Esophagus (tissue), 2 donors: ENCODE measurements at regions not wholly inside any gene's neighbourhood (a gene's known extent, or its start where the extent isn't known, plus 50 kb on each side); places are given as distances from the start of the nearest gene placed in this dataset.
"Not testable (repeated sequence)": the region's sequence is repeated elsewhere in the genome, so short reads cannot be mapped to it uniquely, and the experiment has no call there.

Experiments used
- H3K27ac ChIP-seq, 2 donors: one replicate each; pipeline ENCODE4 v1.5.1; 2013; ENCODE audit warnings: low read depth in 2 of 2, mild to moderate bottlenecking in 2 of 2, inconsistent platforms in 1 of 2, low read length in 1 of 2, moderate library complexity in 1 of 2
- H3K27me3 ChIP-seq, 2 donors: one replicate each; pipeline ENCODE4 v1.6.1; 2013; ENCODE audit warnings: low read length in 2 of 2, control low read depth in 1 of 2, mild to moderate bottlenecking in 1 of 2; ENCODE audit not compliant: insufficient read depth in 2 of 2, control insufficient read depth in 1 of 2
- H3K36me3 ChIP-seq, 2 donors: one replicate each; pipeline ENCODE4 v1.6.1; 2013; ENCODE audit warnings: low read length in 1 of 2; ENCODE audit not compliant: control insufficient read depth in 2 of 2, insufficient read depth in 2 of 2
- H3K4me1 ChIP-seq, 2 donors: one replicate each; pipeline ENCODE4 v1.6.1; 2013; ENCODE audit warnings: low read length in 1 of 2; ENCODE audit not compliant: control insufficient read depth in 2 of 2, insufficient read depth in 2 of 2
- H3K4me3 ChIP-seq, 2 donors: one replicate each; pipeline ENCODE4 v1.5.1; 2013; ENCODE audit warnings: low read length in 2 of 2, mild to moderate bottlenecking in 2 of 2, low read depth in 1 of 2, moderate library complexity in 1 of 2
- H3K9me3 ChIP-seq, 2 donors: one replicate each; pipeline ENCODE4 v1.6.1; 2013; ENCODE audit warnings: mild to moderate bottlenecking in 2 of 2, low read depth in 1 of 2, low read length in 1 of 2, moderate library complexity in 1 of 2; ENCODE audit not compliant: control insufficient read depth in 2 of 2, insufficient read depth in 1 of 2
- WGBS, 2 donors: extraction: QIAGEN DNeasy Blood & Tissue Kit; methylation state at CpG; one replicate each; pipeline ENCODE4 v1.1.7; 2013; 5-methylcytosine and 5-hydroxymethylcytosine counted together
- donor health status: healthy with polysubstance abuse.
- donor health status: Bipolar disorder and iron deficiency.

DNA sequence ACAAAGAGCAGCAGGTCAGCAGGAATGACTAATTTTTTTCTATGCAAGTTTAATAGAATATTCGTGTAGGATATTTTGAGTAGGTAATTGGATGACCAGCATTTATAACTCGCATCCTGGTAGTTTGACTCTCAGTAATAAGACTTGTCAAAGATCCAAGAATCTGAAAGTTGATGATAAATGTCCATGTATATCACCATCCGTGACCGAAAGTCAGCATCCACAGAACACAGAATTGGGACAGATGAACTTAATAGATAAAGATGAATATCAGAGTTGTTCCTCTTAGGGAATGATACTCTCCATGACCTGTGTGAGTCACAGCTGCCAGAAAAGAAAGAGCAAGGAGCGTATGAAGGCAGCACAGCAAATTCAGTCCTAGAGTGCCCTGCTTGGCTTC lies 79.4 kb downstream of the CCDC74A start:
- not testable (repeated sequence) for H3K4me1 ChIP-seq, H3K4me3 ChIP-seq, H3K9me3 ChIP-seq, H3K36me3 ChIP-seq, H3K27me3 ChIP-seq, H3K27ac ChIP-seq
- 45 to 53% methylated on average over 5 of the region's 5 CpGs for WGBS, 2 donors

GRCh38 chr2:131614539-131614938 lies 86.9 kb downstream of the CCDC74A start:
- not testable (repeated sequence) for H3K27ac ChIP-seq, H3K27me3 ChIP-seq, H3K36me3 ChIP-seq, H3K9me3 ChIP-seq, H3K4me3 ChIP-seq, H3K4me1 ChIP-seq
- WGBS, 2 donors = 79 to 83% methylated on average over 3 of the region's 3 CpGs

DNA sequence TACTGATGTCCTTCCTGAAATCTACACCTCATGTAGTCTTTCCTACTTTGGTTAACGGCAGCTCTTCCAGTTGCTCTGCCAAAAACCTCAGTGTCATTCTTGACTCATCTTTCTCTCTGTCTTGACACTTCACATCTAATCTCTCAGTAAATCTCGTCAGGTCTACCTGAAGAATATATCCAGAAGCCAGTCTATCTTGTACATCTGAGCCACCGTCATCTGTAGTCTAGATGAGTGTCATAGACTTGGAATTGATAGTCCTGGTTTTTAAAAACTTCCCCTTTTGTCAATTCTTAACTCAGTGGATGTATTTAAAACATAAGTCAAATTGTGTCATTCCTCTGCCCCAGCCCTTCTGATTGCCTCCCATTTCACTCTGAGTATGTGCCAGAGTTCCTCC lies 90.6 kb downstream of the CCDC74A start:
- not testable (repeated sequence) for H3K4me1 ChIP-seq, H3K9me3 ChIP-seq, H3K36me3 ChIP-seq, H3K27me3 ChIP-seq, H3K27ac ChIP-seq, H3K4me3 ChIP-seq
- 77 to 80% methylated on average over 3 of the region's 3 CpGs for WGBS, 2 donors

GRCh38 chr2:131622874-131623273 lies 95.2 kb downstream of the CCDC74A start:
- not testable (repeated sequence) for H3K27me3 ChIP-seq, H3K4me1 ChIP-seq, H3K9me3 ChIP-seq, H3K4me3 ChIP-seq, H3K36me3 ChIP-seq, H3K27ac ChIP-seq
- WGBS, 2 donors = 87 to 94% methylated on average over 2 of the region's 2 CpGs

DNA sequence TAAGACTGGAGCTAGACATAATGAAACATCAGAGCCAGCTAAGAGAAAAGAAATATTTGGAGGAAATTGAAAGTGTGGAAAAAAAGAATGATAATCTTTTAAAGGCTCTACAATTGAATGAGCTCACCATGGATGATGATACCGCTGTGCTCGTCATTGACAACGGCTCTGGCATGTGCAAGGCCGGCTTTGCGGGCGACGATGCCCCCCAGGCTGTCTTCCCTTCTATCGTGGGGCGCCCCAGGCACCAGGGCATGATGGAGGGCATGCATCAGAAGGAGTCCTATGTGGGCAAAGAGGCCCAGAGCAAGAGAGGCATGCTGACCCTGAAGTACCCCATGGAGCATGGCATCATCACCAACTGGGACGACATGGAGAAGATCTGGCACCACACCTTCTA lies 98.3 kb downstream of the CCDC74A start:
- not testable (repeated sequence) for H3K27ac ChIP-seq, H3K27me3 ChIP-seq, H3K9me3 ChIP-seq, H3K4me3 ChIP-seq, H3K36me3 ChIP-seq, H3K4me1 ChIP-seq
- 74 to 77% methylated on average over 10 of the region's 10 CpGs for WGBS, 2 donors

DNA sequence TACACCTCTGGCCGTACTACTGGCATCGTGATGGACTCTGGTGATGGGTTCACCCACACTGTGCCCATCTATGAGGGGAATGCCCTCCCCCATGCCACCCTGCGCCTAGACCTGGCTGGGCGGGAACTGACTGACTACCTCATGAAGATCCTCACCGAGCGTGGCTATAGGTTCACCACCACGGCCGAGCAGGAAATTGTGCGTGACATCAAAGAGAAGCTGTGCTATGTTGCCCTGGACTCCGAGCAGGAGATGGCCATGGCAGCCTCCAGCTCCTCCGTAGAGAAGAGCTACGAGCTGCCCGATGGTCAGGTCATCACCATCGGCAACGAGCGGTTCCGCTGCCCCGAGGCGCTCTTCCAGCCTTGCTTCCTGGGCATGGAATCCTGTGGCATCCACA lies 98.9 kb downstream of the CCDC74A start:
- WGBS, 2 donors = 90 to 91% methylated on average over 19 of the region's 19 CpGs
- not testable (repeated sequence) for H3K4me3 ChIP-seq, H3K27me3 ChIP-seq, H3K36me3 ChIP-seq, H3K9me3 ChIP-seq, H3K4me1 ChIP-seq, H3K27ac ChIP-seq

- not testable (repeated sequence) for H3K9me3 ChIP-seq, H3K27me3 ChIP-seq, H3K4me3 ChIP-seq, H3K4me1 ChIP-seq, H3K36me3 ChIP-seq, H3K27ac ChIP-seq
- 45 to 65% methylated on average over 2 of the region's 2 CpGs for WGBS, 2 donors
Measured at GRCh38 chr2:131627777-131628176, 100.1 kb downstream of the CCDC74A start.

- H3K27ac ChIP-seq, H3K4me3 ChIP-seq, H3K4me1 ChIP-seq, H3K27me3 ChIP-seq, H3K36me3 ChIP-seq, H3K9me3 ChIP-seq: not testable (repeated sequence)
- 95 to 97% methylated on average over 2 of the region's 2 CpGs for WGBS, 2 donors
Measured at GRCh38 chr2:131631648-131632047, 104.0 kb downstream of the CCDC74A start.

GRCh38 chr2:131633405-131633804 lies 105.7 kb downstream of the CCDC74A start:
- not testable (repeated sequence) for H3K27me3 ChIP-seq, H3K27ac ChIP-seq

DNA sequence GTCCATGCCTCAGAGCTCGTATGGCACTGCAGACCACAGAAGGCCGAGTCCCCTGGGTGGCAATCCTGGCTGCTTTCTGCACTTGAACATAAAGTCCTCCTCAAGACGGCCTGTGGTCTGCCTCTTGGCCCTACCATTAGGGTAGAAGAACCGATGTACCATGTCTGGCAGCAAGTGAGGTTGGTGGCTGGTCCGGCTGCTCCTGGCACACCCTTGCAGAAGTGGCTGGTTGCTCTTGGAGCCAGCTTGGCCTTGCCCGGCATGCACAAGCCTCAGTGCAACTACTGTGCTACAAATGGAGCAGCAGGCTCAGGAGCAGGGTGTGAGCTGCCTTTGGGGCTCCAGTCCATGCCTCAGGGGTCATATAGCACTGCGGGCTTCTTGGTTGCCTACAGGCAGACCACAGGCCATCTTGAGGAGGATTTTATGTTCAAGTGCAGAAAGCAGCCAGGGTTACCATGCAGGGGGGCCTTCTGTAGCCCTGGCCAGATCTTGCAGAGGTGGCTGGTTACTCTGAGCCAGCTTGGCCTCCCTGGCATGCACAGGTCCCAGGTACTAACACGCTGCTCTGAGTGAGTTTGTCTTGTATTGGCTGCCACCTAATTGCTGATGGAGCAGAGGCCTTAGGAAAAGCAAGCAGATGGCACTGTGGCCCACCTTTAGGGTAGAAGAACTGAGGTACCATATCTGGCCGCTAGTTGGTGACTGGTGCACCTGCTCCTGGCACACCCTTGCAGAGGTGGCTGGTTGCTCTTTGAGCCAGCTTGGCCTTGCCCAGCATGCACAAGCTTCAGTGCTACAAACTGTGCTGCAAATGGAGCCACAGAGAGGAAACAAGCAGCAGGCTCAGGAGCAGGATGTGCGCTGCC lies 106.4 kb downstream of the CCDC74A start:
- H3K27me3 ChIP-seq, H3K9me3 ChIP-seq, H3K4me3 ChIP-seq, H3K27ac ChIP-seq, H3K4me1 ChIP-seq, H3K36me3 ChIP-seq: not testable (repeated sequence)
- WGBS, 2 donors = 84 to 86% methylated on average over 10 of the region's 10 CpGs

More at GRCh38 chr2:131633405-131633804, 105.7 kb downstream of the CCDC74A start:
- not testable (repeated sequence) for H3K4me1 ChIP-seq, H3K9me3 ChIP-seq, H3K4me3 ChIP-seq, H3K36me3 ChIP-seq
- WGBS, 2 donors = 90 to 92% methylated on average over 8 of the region's 8 CpGs
